NCI-H345 (cell line): ENCODE measurements at regions not wholly inside any gene's neighbourhood (a gene's known extent, or its start where the extent isn't known, plus 50 kb on each side); places are given as distances from the start of the nearest gene placed in this dataset.

Source experiments
- DNase-seq: peaks from one replicate; lab custom pipeline; 2025; lab: John Stamatoyannopoulos, UW

DNA sequence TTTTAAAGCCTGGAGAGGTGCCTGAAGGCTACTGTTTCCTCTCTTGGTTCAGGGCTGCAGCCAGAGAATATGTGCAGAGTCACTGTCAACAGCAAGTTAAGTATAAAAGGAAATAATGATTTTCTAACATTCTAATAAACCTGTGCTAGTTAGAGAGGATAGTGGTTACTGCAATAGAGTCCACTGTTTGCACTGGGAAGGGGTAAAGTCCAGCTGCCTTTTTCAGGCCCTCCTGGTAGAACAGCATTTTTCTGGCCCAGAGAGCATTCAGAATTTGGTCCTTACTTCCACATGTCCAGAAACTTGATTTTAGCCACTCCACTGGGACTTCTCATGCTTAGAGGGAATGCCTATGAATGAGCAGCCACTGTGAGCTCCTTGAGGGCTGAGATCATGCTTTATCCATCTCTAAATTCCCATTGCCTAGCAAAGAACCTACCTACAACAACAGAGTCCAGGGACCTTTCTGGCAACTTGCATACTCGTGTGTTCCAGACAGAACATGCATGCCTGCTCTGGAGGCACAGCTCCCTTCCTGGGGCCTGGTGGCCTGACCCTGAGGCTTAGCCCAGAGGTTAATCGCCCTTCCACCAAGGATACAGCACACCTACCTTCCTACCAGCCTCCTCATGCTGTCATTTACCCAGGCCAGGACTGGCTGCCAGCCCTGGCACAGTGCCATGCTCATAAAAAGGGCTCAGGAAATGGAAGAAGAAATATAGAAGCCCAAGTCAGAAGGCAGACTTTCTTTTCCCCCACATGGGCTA is 50.3 kb upstream of the ATP13A3 start:
- DNase-seq = peak; percentile 69
